Endothelial cell of umbilical vein (primary cell): ENCODE measurements at regions not wholly inside any gene's neighbourhood (a gene's known extent, or its start where the extent isn't known, plus 50 kb on each side); places are given as distances from the start of the nearest gene placed in this dataset.

Source experiments
- BruUV-seq: library from RNA; stranded (reverse); fragments of 400-500 nt; replicated peaks from 2 replicates; lab custom pipeline; 2021; lab: Mats Ljungman, UMichigan
- CTCF ChIA-PET: fragments of 300-600, 350-600 bp; sonication (Branson Sonifier 250); formaldehyde crosslinking; loops from one replicate; lab custom pipeline; 2021; ENCODE audit warnings: antibody characterized with exemption, inconsistent platforms; lab: Charles Lee
- POLR2A ChIA-PET: fragments of 300-600, 350-600 bp; sonication (Branson Sonifier 250); formaldehyde crosslinking; loops from one replicate; lab custom pipeline; 2021; ENCODE audit warnings: antibody characterized with exemption, inconsistent platforms; lab: Charles Lee
- DNase-seq: peaks from one replicate; pipeline ENCODE4 v3.0.0-alpha.2; 2011; ENCODE audit warnings: low read depth, low spot score
- FAIRE-seq: peaks from 2 replicates; lab custom pipeline; 2011; peaks lifted over from hg19 to GRCh38; lab: Jason Lieb, UNC
- H2AFZ ChIP-seq: 2 replicates; pipeline ENCODE4 v1.6.0; 2012; ENCODE audit warnings: low read depth, low read length, control low read depth, inconsistent platforms
- H3K27ac ChIP-seq: 2 replicates; pipeline ENCODE4 v1.5.1; 2011; ENCODE audit warnings: low read depth, mild to moderate bottlenecking, control low read depth, low read length, moderate library complexity; ENCODE audit not compliant: insufficient read depth
- H3K27me3 ChIP-seq, 2 experiments: 2 replicates each; pipeline versions ENCODE4 v1.6.0 to v1.6.1; 2011; ENCODE audit warnings: low read length in 2 of 2, mixed read lengths in 1 of 2; ENCODE audit not compliant: control insufficient read depth in 2 of 2, insufficient read depth in 2 of 2
- H3K36me3 ChIP-seq, 2 experiments: 2 replicates in 1 of 2; 3 replicates in 1 of 2; pipeline ENCODE4 v1.5.1; 2011; ENCODE audit warnings: low read length in 2 of 2, mild to moderate bottlenecking in 1 of 2, moderate library complexity in 1 of 2; ENCODE audit not compliant: control insufficient read depth in 2 of 2, insufficient read depth in 2 of 2; ENCODE audit errors: extremely low read depth in 1 of 2
- H3K4me1 ChIP-seq: 3 replicates; pipeline ENCODE4 v1.5.1; 2011; ENCODE audit warnings: mild to moderate bottlenecking, low read length; ENCODE audit not compliant: control insufficient read depth, insufficient read depth; ENCODE audit errors: extremely low read depth
- H3K4me2 ChIP-seq: 2 replicates; pipeline ENCODE4 v1.6.1; 2011; ENCODE audit warnings: low read length, control low read depth, mixed read lengths; ENCODE audit not compliant: insufficient read depth
- H3K4me3 ChIP-seq, 3 experiments: fragments of 200-600 bp in 1 of 3; sonication (generic), shearing (Covaris generic) in 1 of 3; replicated peaks in 1 of 3; 2 replicates each; pipeline ENCODE4 v1.5.1; 2011 to 2016; ENCODE audit warnings: control low read depth in 3 of 3, low read length in 3 of 3, mild to moderate bottlenecking in 2 of 3, inconsistent platforms in 1 of 3, low read depth in 1 of 3, moderate library complexity in 1 of 3; ENCODE audit not compliant: insufficient read depth in 1 of 3
- H3K79me2 ChIP-seq: 2 replicates; pipeline ENCODE4 v1.6.0; 2012; ENCODE audit warnings: low read length, inconsistent platforms; ENCODE audit not compliant: control insufficient read depth, insufficient read depth
- H3K9ac ChIP-seq: replicated peaks from 2 replicates; pipeline ENCODE3; 2011; ENCODE audit warnings: low read length, control low read depth; ENCODE audit not compliant: insufficient read depth; ENCODE audit errors: extremely low read depth
- H3K9me1 ChIP-seq: replicated peaks from 3 replicates; pipeline ENCODE4 v1.6.0; 2011; ENCODE audit warnings: mild to moderate bottlenecking, low read length; ENCODE audit not compliant: control insufficient read depth, insufficient read depth; ENCODE audit errors: extremely low read depth
- H3K9me3 ChIP-seq: replicated peaks from 2 replicates; pipeline ENCODE4 v1.5.1; 2012; ENCODE audit warnings: low read length, inconsistent platforms; ENCODE audit not compliant: control insufficient read depth, insufficient read depth
- H4K20me1 ChIP-seq: replicated peaks from 2 replicates; pipeline ENCODE3; 2011; ENCODE audit warnings: mild to moderate bottlenecking, low read length; ENCODE audit not compliant: control insufficient read depth, insufficient read depth; ENCODE audit errors: extremely low read depth
- CTCF ChIP-seq, 2 donors: IDR thresholded peaks; 1 replicate in 1 of 2; 2 replicates in 1 of 2; pipeline ENCODE4 v1.5.1; 2011; ENCODE audit warnings: low read length in 2 of 2, mild to moderate bottlenecking in 2 of 2, moderate library complexity in 2 of 2, control low read depth in 1 of 2, inconsistent platforms in 1 of 2, low read depth in 1 of 2; ENCODE audit not compliant: insufficient read depth in 1 of 2; ENCODE audit errors: extremely low read depth in 1 of 2
- EZH2 ChIP-seq: IDR thresholded peaks from 2 replicates; pipeline ENCODE4 v1.6.1; 2012; ENCODE audit warnings: borderline replicate concordance, low read depth, mild to moderate bottlenecking, moderate library complexity, low read length, inconsistent platforms; ENCODE audit not compliant: severe bottlenecking
- FOS ChIP-seq: IDR thresholded peaks from 2 replicates; pipeline ENCODE4 v1.6.1; 2011; ENCODE audit warnings: mild to moderate bottlenecking, low read length, moderate library complexity, borderline replicate concordance; ENCODE audit not compliant: insufficient read depth
- GATA2 ChIP-seq: IDR thresholded peaks from 2 replicates; pipeline ENCODE4 v1.7.0; 2011; ENCODE audit warnings: low read depth, mild to moderate bottlenecking, moderate library complexity, mixed read lengths, low read length; ENCODE audit not compliant: insufficient read length, insufficient read depth
- JUN ChIP-seq: IDR thresholded peaks from 2 replicates; pipeline ENCODE4 v1.6.1; 2011; ENCODE audit warnings: borderline replicate concordance, low read depth; ENCODE audit not compliant: insufficient read length, insufficient read depth
- MAX ChIP-seq: IDR thresholded peaks from 2 replicates; pipeline ENCODE4 v1.6.1; 2011; ENCODE audit not compliant: insufficient read depth, insufficient read length
- MYC ChIP-seq: IDR thresholded peaks from one replicate; pipeline ENCODE4 v1.6.1; 2011; ENCODE audit warnings: mild to moderate bottlenecking, low read depth, low read length
- POLR2A ChIP-seq: IDR thresholded peaks from 2 replicates; pipeline ENCODE4 v1.6.1; 2012; ENCODE audit warnings: low read depth, mild to moderate bottlenecking, control low read depth, low read length
- POLR2AphosphoS5 ChIP-seq: IDR thresholded peaks from 2 replicates; pipeline ENCODE4 v1.6.1; 2012; ENCODE audit warnings: low read depth, mild to moderate bottlenecking, control low read depth, low read length, moderate library complexity; ENCODE audit not compliant: insufficient read depth
- dilution Hi-C: fragments of 300-500 bp; cut with MboI; formaldehyde crosslinking; loops from one replicate; pipeline ENCODE4 v1.15.0; 2019; ENCODE audit warnings: low sequenced_read_pairs; ENCODE audit not compliant: extremely low pct_ligation_motif_present
- intact Hi-C: fragments of 100-400 bp; cut with micrococcal nuclease; formaldehyde crosslinking; loops from one replicate; pipeline ENCODE4 v1.10.0; 2022

DNA sequence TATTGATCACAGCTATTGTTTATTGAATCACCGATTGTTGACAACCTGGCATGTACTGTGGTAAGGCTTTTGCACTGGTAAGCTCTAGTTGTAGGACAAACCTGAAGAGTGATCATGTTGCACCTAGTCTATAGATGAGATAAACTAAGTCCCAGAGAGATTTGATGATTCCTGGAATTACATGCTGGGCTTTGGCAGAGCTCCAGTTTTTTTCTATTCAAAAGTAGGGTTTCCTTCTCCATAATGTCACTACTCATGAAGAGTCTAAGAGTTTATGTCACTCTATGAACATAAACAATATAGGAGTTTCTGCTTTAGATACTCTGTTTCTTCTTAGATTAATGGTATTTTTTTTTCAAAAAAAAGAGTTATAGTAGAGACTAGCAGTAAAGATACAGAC lies 72.0 kb downstream of the BMP4 start:
- ChIA-PET CTCF (interaction anchor here (0.8 to 2.1 kb wide), 12 partner anchors 10 to 345 kb away, joined by 3 to 9 read pairs (median 3); no protein-coding TSS in a partner anchor), POLR2A (interaction anchor here (0.8 to 0.9 kb wide), 2 partner anchors 69 to 347 kb away, joined by 3 read pairs; no protein-coding TSS in a partner anchor)
- no peaks in the 10 kb centered on the region for H4K20me1 ChIP-seq
- no peaks in the 10 kb centered on the region for H3K9me3 ChIP-seq
- H3K4me1 ChIP-seq: peaks cover 66% of the 10 kb centered on the region
- intact Hi-C loops: no loop called here
- peak overlapping the region; percentile 12 for H3K4me2 ChIP-seq
- no peak overlapping the region for H3K4me3 ChIP-seq
- no peaks in the 10 kb centered on the region for H3K36me3 ChIP-seq
- TF ChIP-seq POLR2A (no peak), POLR2AphosphoS5 (no peak), GATA2 (no peak), MYC (no peak), CTCF (IDR thresholded peaks at IDR 0.05; ENCODE audit: extremely low read depth in 1 of 2, insufficient read depth in 1 of 2, low read depth in 1 of 2, low read length in 2 of 2) (no peak), MAX (no peak), JUN (no peak), FOS (no peak), EZH2 (no peak)
- BruUV-seq: no TSS peak
- H3K79me2 ChIP-seq: no peaks in the 10 kb centered on the region
- no peak overlapping the region for H3K27ac ChIP-seq
- no peak overlapping the region for H2AFZ ChIP-seq
- H3K9ac ChIP-seq: no peak overlapping the region
- dilution Hi-C loops: no loop called here
- FAIRE-seq (no peak), DNase-seq (no peak)
- no peaks in the 10 kb centered on the region for H3K9me1 ChIP-seq
- no peaks in the 10 kb centered on the region for H3K27me3 ChIP-seq
